Panc1 (cell line): ENCODE measurements at regions not wholly inside any gene's neighbourhood (a gene's known extent, or its start where the extent isn't known, plus 50 kb on each side); places are given as distances from the start of the nearest gene placed in this dataset.
A peak's percentile ranks its signal among the peaks of the same experiment; 100 is the strongest.

Experiments
- ATAC-seq: fragments of 200-7000 bp; cut with Tn5 transposase; 2 replicates; pipeline ENCODE4 v1.9.1; 2020; ENCODE audit warnings: mild to moderate bottlenecking, moderate library complexity
- BruUV-seq: library from RNA; stranded (reverse); fragments of 400-500 nt; replicated peaks from 2 replicates; lab custom pipeline; 2021; lab: Mats Ljungman, UMichigan
- CTCF ChIA-PET: fragments of 300-600 bp; sonication (Branson Sonifier 250); formaldehyde crosslinking; loops from one replicate; lab custom pipeline; 2022; ENCODE audit warnings: antibody characterized with exemption; lab: Charles Lee
- POLR2A ChIA-PET: fragments of 300-600 bp; sonication (Branson Sonifier 250); formaldehyde crosslinking; loops from one replicate; lab custom pipeline; 2022; ENCODE audit warnings: antibody characterized with exemption; lab: Charles Lee
- DNase-seq: peaks from one replicate; pipeline ENCODE4 v3.0.0-alpha.2; 2010; ENCODE audit warnings: low read depth, low spot score
- H3K27ac ChIP-seq: 2 replicates; pipeline ENCODE4 v1.5.1; 2011; ENCODE audit warnings: mild to moderate bottlenecking, low read length, inconsistent platforms
- H3K27me3 ChIP-seq: fragments of 200-500 bp; sonication (Bioruptor generic); 2 replicates; pipeline ENCODE4 v1.6.0; 2014; ENCODE audit warnings: low read length, inconsistent platforms; ENCODE audit not compliant: control insufficient read depth, insufficient read depth
- H3K36me3 ChIP-seq: fragments of 200-500 bp; sonication (Bioruptor generic); 2 replicates; pipeline ENCODE4 v1.5.1; 2014; ENCODE audit warnings: inconsistent platforms, mild to moderate bottlenecking, low read length, moderate library complexity; ENCODE audit not compliant: control insufficient read depth, insufficient read depth
- H3K4me1 ChIP-seq: 2 replicates; pipeline ENCODE4 v1.5.1; 2011; ENCODE audit warnings: inconsistent platforms, mild to moderate bottlenecking, low read length, moderate library complexity; ENCODE audit not compliant: control insufficient read depth, insufficient read depth
- H3K4me3 ChIP-seq, 2 experiments: 2 replicates each; pipeline ENCODE4 v1.5.1; 2011 to 2012; ENCODE audit warnings: low read depth in 2 of 2, low read length in 2 of 2, mild to moderate bottlenecking in 2 of 2, inconsistent platforms in 1 of 2, moderate library complexity in 1 of 2
- H3K9me3 ChIP-seq: fragments of 200-500 bp; sonication (Bioruptor generic); 2 replicates; pipeline ENCODE4 v1.5.1; 2014; ENCODE audit warnings: low read depth, mild to moderate bottlenecking, inconsistent platforms, low read length, moderate library complexity; ENCODE audit not compliant: control insufficient read depth, insufficient read depth
- CTCF ChIP-seq: fragments of 450-650 bp; IDR thresholded peaks from 2 replicates; pipeline ENCODE4 v1.5.1; 2017; ENCODE audit warnings: mild to moderate bottlenecking
- POLR2AphosphoS5 ChIP-seq: IDR thresholded peaks from 2 replicates; pipeline ENCODE4 v1.6.1; 2012; ENCODE audit warnings: mild to moderate bottlenecking, low read depth, low read length, moderate library complexity
- REST ChIP-seq, 2 experiments: IDR thresholded peaks; 2 replicates each; pipeline ENCODE4 v1.6.1; 2011 to 2012; ENCODE audit warnings: low read depth in 2 of 2, control low read depth in 1 of 2, low read length in 1 of 2, mild to moderate bottlenecking in 1 of 2, moderate library complexity in 1 of 2; ENCODE audit not compliant: insufficient read depth in 1 of 2
- SIN3A ChIP-seq: IDR thresholded peaks from 2 replicates; pipeline ENCODE4 v1.6.1; 2012; ENCODE audit warnings: low read depth, mild to moderate bottlenecking, low read length, moderate library complexity, borderline replicate concordance; ENCODE audit not compliant: insufficient read depth
- TCF7L2 ChIP-seq: IDR thresholded peaks from 2 replicates; pipeline ENCODE4 v1.6.1; 2011; ENCODE audit warnings: mild to moderate bottlenecking, low read depth, low read length, inconsistent platforms
- in situ Hi-C: cut with HindIII; loops from 2 replicates; pipeline ENCODE4 v1.10.0; 2016; ENCODE audit warnings: low sequenced_read_pairs, low pct_unique_long_range_greater_than_20kb
- intact Hi-C: fragments of 100-400 bp; cut with micrococcal nuclease; formaldehyde crosslinking; loops from one replicate; pipeline ENCODE4 v1.10.0; 2022; ENCODE audit not compliant: unreplicated experiment

- no peak for ATAC-seq
- intact Hi-C loops, result no loop called here
- Histone ChIP-seq H3K27ac (no peak overlapping the region), H3K36me3 (no peaks in the 10 kb centered on the region), H3K4me3 (no peak overlapping the region), H3K27me3 (peaks cover 4% of the 10 kb centered on the region; the same call in 1 of the 2 replicates), H3K4me1 (no peaks in the 10 kb centered on the region), H3K9me3 (peaks cover 3% of the 10 kb centered on the region; the same call in 1 of the 2 replicates)
- CTCF ChIA-PET, result no interaction called here
- BruUV-seq, result no TSS peak
- in situ Hi-C loops, result no loop called here
- DNase-seq, result no peak
- POLR2A ChIA-PET, result no interaction called here
- no peak for TF ChIP-seq SIN3A
- no peak for TF ChIP-seq CTCF
- TF ChIP-seq TCF7L2, result no peak
- no peak for TF ChIP-seq REST (IDR thresholded peaks at IDR 0.05; ENCODE audit: insufficient read depth in 1 of 2, low read depth in 2 of 2, low read length in 1 of 2)
- TF ChIP-seq POLR2AphosphoS5, result no peak
These were observed 77.4 kb downstream of the CYP26A1 start for GRCh38 chr10:93150990-93151547.

- no TSS peak for BruUV-seq
- intact Hi-C loops, result no loop called here
- H3K27ac ChIP-seq, result no peak overlapping the region
- ATAC-seq (peak; percentile 60; the same call in 1 of the 2 replicates), DNase-seq (no peak)
- TF ChIP-seq CTCF (no peak), TCF7L2 (no peak), REST (IDR thresholded peaks at IDR 0.05; ENCODE audit: insufficient read depth in 1 of 2, low read depth in 2 of 2, low read length in 1 of 2) (no peak), POLR2AphosphoS5 (no peak), SIN3A (no peak)
- CTCF ChIA-PET, result no interaction called here
- H3K4me1 ChIP-seq, result no peaks in the 10 kb centered on the region
- H3K27me3 ChIP-seq, result peaks cover 4% of the 10 kb centered on the region; the same call in 1 of the 2 replicates
- H3K36me3 ChIP-seq, result no peaks in the 10 kb centered on the region
- in situ Hi-C loops, result no loop called here
- POLR2A ChIA-PET, result no interaction called here
- peaks cover 3% of the 10 kb centered on the region; the same call in 1 of the 2 replicates for H3K9me3 ChIP-seq
- no peak overlapping the region for H3K4me3 ChIP-seq
These were observed 78.4 kb downstream of the CYP26A1 start for GRCh38 chr10:93152136-93152535.
